ENCODE measurements at regions not wholly inside any gene's neighbourhood (a gene's known extent, or its start where the extent isn't known, plus 50 kb on each side); places are given as distances from the start of the nearest gene placed in this dataset.

DNA sequence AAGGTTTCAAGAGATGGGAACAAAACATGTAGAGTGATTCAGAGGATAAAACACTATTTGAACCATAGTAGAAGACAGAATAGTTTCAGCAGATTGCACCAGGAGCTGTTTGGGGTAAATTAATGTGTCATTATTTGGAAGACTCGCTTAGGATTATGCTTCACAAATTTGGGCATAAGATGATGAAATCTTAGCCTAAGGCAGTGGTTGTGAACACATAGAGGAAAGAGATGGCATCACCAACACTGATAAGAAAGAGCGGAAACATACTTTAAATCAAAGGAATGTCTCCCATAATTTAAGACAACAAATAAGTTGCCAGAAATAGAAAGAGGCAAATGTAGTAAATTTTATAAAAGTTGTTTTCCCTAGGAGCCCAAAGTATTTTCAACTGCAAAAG lies 66.1 kb upstream of the TBCA start:
- DNase-seq = no peak

DNA sequence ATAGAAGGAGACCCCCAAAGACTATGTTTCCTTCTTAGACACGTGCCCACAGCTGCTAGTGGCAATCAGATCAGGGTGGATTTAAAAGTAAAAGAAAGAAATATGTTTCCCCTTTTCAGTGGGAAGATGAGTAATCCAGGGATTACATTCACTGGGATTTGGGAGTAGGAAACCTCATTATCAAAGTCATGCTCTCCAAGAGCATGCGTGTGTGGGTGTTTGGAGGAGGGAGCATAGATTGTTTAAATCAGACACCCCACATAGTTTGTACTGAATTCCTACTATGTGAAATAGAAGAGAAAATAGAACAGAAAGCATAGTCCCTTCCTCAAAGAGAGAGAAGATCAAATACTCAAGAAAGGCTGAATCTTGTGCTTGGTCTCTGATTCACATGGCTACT lies 65.5 kb upstream of the TBCA start:
- no peak for DNase-seq

- no peak for DNase-seq
Observed at GRCh38 chr5:77840930-77841329, 64.8 kb upstream of the TBCA start.

DNA sequence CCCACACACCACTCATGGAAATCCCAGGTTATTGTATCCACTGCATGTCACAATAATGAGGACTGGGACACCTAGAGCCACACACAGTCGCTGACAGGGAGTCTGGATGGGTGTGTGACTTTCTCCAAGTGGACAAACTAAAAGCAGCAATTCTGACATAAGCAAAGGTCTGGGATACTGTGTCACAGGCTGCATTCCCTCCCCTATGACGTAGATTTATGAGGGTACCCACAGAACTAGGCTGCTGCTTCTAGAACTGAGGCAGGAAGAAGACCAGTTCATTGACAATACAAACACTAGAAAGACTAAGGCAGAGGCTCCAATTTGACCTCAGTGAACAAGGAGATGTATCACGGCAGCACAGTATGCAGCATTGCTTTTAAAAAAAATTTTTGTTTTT lies 63.6 kb upstream of the TBCA start:
- DNase-seq = no peak

- no peak for DNase-seq
Observed at GRCh38 chr5:77832938-77833337, 56.8 kb upstream of the TBCA start.

- no peak for DNase-seq
Observed at GRCh38 chr5:77832166-77832770, 56.1 kb upstream of the TBCA start.

GRCh38 chr5:77828445-77828844 lies 52.3 kb upstream of the TBCA start:
- no peak for DNase-seq
